ENCODE measurements at regions not wholly inside any gene's neighbourhood (a gene's known extent, or its start where the extent isn't known, plus 50 kb on each side); places are given as distances from the start of the nearest gene placed in this dataset.

DNA sequence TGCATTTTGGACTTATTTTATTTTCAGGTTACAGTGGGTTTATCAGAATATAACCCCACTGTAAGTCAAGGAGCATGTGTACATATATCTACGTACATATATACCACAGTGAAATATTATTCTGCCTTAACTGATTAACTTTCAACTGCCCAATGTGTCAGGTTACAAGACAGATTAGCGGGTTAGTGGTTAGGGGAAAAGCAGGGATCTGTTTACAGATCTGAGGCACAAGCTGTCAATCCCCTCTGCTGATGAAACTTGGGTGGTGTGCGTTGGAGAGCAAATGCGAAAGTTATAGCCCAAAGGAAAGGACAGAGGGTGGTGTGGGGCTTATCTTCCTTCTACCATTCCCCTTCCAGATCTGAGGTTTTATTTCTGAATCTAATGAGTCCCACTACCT lies 238.2 kb upstream of the KCNK2 start:
- TF ChIP-seq ZNF317 (CRISPR knock-in tag; IDR thresholded peaks at IDR 0.05; ENCODE audit: borderline replicate concordance, low read depth) (no peak), ZNF263 (CRISPR knock-in tag; IDR thresholded peaks at IDR 0.05; ENCODE audit: low read depth) (no peak), JUN (CRISPR knock-in tag; IDR thresholded peaks at IDR 0.05) (no peak), SP1 (CRISPR knock-in tag; conservative IDR thresholded peaks at IDR 0.05) (no peak), NFYB (CRISPR knock-in tag; conservative IDR thresholded peaks at IDR 0.05; ENCODE audit: low read depth) (no peak), CBFB (CRISPR knock-in tag; IDR thresholded peaks at IDR 0.05; ENCODE audit: low read depth) (no peak), ETV6 (CRISPR knock-in tag; IDR thresholded peaks at IDR 0.05) (no peak), ESRRA (CRISPR knock-in tag; IDR thresholded peaks at IDR 0.05; ENCODE audit: borderline replicate concordance) (no peak)
- TF ChIP-seq, protein P1, sequence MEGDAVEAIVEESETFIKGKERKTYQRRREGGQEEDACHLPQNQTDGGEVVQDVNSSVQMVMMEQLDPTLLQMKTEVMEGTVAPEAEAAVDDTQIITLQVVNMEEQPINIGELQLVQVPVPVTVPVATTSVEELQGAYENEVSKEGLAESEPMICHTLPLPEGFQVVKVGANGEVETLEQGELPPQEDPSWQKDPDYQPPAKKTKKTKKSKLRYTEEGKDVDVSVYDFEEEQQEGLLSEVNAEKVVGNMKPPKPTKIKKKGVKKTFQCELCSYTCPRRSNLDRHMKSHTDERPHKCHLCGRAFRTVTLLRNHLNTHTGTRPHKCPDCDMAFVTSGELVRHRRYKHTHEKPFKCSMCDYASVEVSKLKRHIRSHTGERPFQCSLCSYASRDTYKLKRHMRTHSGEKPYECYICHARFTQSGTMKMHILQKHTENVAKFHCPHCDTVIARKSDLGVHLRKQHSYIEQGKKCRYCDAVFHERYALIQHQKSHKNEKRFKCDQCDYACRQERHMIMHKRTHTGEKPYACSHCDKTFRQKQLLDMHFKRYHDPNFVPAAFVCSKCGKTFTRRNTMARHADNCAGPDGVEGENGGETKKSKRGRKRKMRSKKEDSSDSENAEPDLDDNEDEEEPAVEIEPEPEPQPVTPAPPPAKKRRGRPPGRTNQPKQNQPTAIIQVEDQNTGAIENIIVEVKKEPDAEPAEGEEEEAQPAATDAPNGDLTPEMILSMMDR (IDR thresholded peaks at IDR 0.05) = no peak
- TF ChIP-seq, protein P2, sequence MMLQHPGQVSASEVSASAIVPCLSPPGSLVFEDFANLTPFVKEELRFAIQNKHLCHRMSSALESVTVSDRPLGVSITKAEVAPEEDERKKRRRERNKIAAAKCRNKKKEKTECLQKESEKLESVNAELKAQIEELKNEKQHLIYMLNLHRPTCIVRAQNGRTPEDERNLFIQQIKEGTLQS (CRISPR knock-in tag; conservative IDR thresholded peaks at IDR 0.05) = no peak
- TF ChIP-seq, protein P3, sequence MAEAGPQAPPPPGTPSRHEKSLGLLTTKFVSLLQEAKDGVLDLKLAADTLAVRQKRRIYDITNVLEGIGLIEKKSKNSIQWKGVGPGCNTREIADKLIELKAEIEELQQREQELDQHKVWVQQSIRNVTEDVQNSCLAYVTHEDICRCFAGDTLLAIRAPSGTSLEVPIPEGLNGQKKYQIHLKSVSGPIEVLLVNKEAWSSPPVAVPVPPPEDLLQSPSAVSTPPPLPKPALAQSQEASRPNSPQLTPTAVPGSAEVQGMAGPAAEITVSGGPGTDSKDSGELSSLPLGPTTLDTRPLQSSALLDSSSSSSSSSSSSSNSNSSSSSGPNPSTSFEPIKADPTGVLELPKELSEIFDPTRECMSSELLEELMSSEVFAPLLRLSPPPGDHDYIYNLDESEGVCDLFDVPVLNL (CRISPR knock-in tag; IDR thresholded peaks at IDR 0.05; ENCODE audit: borderline replicate concordance, low read depth) = no peak
- TF ChIP-seq, protein P4, sequence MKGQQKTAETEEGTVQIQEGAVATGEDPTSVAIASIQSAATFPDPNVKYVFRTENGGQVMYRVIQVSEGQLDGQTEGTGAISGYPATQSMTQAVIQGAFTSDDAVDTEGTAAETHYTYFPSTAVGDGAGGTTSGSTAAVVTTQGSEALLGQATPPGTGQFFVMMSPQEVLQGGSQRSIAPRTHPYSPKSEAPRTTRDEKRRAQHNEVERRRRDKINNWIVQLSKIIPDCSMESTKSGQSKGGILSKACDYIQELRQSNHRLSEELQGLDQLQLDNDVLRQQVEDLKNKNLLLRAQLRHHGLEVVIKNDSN (CRISPR knock-in tag; IDR thresholded peaks at IDR 0.05) = no peak
- TF ChIP-seq, protein P5, sequence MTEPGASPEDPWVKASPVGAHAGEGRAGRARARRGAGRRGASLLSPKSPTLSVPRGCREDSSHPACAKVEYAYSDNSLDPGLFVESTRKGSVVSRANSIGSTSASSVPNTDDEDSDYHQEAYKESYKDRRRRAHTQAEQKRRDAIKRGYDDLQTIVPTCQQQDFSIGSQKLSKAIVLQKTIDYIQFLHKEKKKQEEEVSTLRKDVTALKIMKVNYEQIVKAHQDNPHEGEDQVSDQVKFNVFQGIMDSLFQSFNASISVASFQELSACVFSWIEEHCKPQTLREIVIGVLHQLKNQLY (CRISPR knock-in tag; IDR thresholded peaks at IDR 0.05) = no peak

All from WTC11 (cell line).